Esophagus muscularis mucosa (tissue), 3 donors: ENCODE measurements at regions not wholly inside any gene's neighbourhood (a gene's known extent, or its start where the extent isn't known, plus 50 kb on each side); places are given as distances from the start of the nearest gene placed in this dataset.

Experiments used
- POLR2A ChIP-seq: fragments of 450-650 bp; IDR thresholded peaks from one replicate; pipeline ENCODE4 v1.6.1; 2017; ENCODE audit warnings: antibody characterized with exemption, moderate library complexity, mild to moderate bottlenecking, low read depth
- POLR2AphosphoS5 ChIP-seq, 2 donors: sonication (generic); formaldehyde crosslinking; IDR thresholded peaks; one replicate each; pipeline ENCODE4 v1.6.1; 2017; ENCODE audit warnings: antibody characterized with exemption in 2 of 2
- TF ChIP-seq, protein P1 (sequence below), 3 experiments: fragments of 200-600 bp in 2 of 3; fragments of 450-650 bp in 1 of 3; sonication (generic) in 2 of 3; IDR thresholded peaks; one replicate each; pipeline ENCODE4 v1.5.1; 2017 to 2019; ENCODE audit warnings: antibody characterized with exemption in 3 of 3, mild to moderate bottlenecking in 2 of 3, moderate library complexity in 1 of 3

GRCh38 chr11:109088086-109088485 is 333.9 kb upstream of the C11orf87 start:
- TF ChIP-seq, protein P1, sequence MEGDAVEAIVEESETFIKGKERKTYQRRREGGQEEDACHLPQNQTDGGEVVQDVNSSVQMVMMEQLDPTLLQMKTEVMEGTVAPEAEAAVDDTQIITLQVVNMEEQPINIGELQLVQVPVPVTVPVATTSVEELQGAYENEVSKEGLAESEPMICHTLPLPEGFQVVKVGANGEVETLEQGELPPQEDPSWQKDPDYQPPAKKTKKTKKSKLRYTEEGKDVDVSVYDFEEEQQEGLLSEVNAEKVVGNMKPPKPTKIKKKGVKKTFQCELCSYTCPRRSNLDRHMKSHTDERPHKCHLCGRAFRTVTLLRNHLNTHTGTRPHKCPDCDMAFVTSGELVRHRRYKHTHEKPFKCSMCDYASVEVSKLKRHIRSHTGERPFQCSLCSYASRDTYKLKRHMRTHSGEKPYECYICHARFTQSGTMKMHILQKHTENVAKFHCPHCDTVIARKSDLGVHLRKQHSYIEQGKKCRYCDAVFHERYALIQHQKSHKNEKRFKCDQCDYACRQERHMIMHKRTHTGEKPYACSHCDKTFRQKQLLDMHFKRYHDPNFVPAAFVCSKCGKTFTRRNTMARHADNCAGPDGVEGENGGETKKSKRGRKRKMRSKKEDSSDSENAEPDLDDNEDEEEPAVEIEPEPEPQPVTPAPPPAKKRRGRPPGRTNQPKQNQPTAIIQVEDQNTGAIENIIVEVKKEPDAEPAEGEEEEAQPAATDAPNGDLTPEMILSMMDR (IDR thresholded peaks at IDR 0.05), result no peak
- no peak for TF ChIP-seq POLR2A
- TF ChIP-seq POLR2AphosphoS5 (IDR thresholded peaks at IDR 0.05), result no peak
